DMS79 treated with DMSO at 0.1 percent for 48 hours (cell line): ENCODE measurements at regions not wholly inside any gene's neighbourhood (a gene's known extent, or its start where the extent isn't known, plus 50 kb on each side); places are given as distances from the start of the nearest gene placed in this dataset.
A peak's percentile ranks its signal among the peaks of the same experiment; 100 is the strongest.
"Not testable (repeated sequence)": the region's sequence is repeated elsewhere in the genome, so short reads cannot be mapped to it uniquely, and the experiment has no call there.

Experiments used
- DNase-seq: peaks from one replicate; lab custom pipeline; 2025; lab: John Stamatoyannopoulos, UW

- DNase-seq: no peak
Observed at GRCh38 chr5:7220156-7220555, 175.8 kb upstream of the ADCY2 start.

- DNase-seq: no peak
Observed at GRCh38 chr5:7221041-7221440, 174.9 kb upstream of the ADCY2 start.

GRCh38 chr5:7225826-7226225, 170.1 kb upstream of the ADCY2 start:
- no peak for DNase-seq

- DNase-seq: no peak
Observed at GRCh38 chr5:7242118-7242710, 153.7 kb upstream of the ADCY2 start.

GRCh38 chr5:7244208-7244607, 151.7 kb upstream of the ADCY2 start:
- no peak for DNase-seq

GRCh38 chr5:7245121-7245651, 150.8 kb upstream of the ADCY2 start:
- peak; percentile 35 for DNase-seq

- no peak for DNase-seq
Observed at GRCh38 chr5:7246287-7246686, 149.7 kb upstream of the ADCY2 start.

GRCh38 chr5:7250004-7250403, 145.9 kb upstream of the ADCY2 start:
- DNase-seq: no peak

GRCh38 chr5:7250611-7251010, 145.3 kb upstream of the ADCY2 start:
- no peak for DNase-seq

GRCh38 chr5:7251132-7251531, 144.8 kb upstream of the ADCY2 start:
- DNase-seq: no peak

GRCh38 chr5:7261049-7261448, 134.9 kb upstream of the ADCY2 start:
- DNase-seq: no peak

GRCh38 chr5:7261900-7262299, 134.0 kb upstream of the ADCY2 start:
- DNase-seq: no peak

GRCh38 chr5:7263398-7264015, 132.4 kb upstream of the ADCY2 start:
- DNase-seq: not testable (repeated sequence)

GRCh38 chr5:7265776-7266175, 130.2 kb upstream of the ADCY2 start:
- not testable (repeated sequence) for DNase-seq

- DNase-seq: not testable (repeated sequence)
Observed at GRCh38 chr5:7268722-7269121, 127.2 kb upstream of the ADCY2 start.

GRCh38 chr5:7269591-7270274, 126.2 kb upstream of the ADCY2 start:
- DNase-seq: no peak

- DNase-seq: no peak
Observed at GRCh38 chr5:7271435-7272084, 124.4 kb upstream of the ADCY2 start.

GRCh38 chr5:7272408-7272965, 123.5 kb upstream of the ADCY2 start:
- no peak for DNase-seq

- no peak for DNase-seq
Observed at GRCh38 chr5:7274203-7274602, 121.7 kb upstream of the ADCY2 start.

- not testable (repeated sequence) for DNase-seq
Observed at GRCh38 chr5:7289634-7290033, 106.3 kb upstream of the ADCY2 start.

- not testable (repeated sequence) for DNase-seq
Observed at GRCh38 chr5:7297821-7298220, 98.1 kb upstream of the ADCY2 start.

- not testable (repeated sequence) for DNase-seq
Observed at GRCh38 chr5:7299731-7300130, 96.2 kb upstream of the ADCY2 start.
